ENCODE measurements at regions not wholly inside any gene's neighbourhood (a gene's known extent, or its start where the extent isn't known, plus 50 kb on each side); places are given as distances from the start of the nearest gene placed in this dataset.
A peak's percentile ranks its signal among the peaks of the same experiment; 100 is the strongest.

DNA sequence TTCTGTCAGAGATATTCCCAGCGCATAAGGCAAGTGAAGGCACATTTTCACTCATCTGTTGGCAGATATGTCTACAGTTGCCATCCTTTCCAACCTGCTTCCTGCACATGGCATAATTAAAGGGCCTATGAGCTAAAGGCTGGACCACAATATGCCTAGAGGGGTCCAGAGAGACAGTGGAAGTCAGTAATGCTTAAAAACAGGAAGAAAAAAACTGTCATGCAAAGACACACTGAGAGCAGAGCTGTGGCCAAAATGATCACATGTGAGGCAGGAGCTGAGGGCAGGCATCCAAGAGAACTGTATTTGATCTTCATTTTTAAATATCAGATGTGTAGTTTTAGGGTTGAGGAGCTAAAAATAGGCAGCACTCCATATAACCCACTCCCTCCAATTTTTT is 125.0 kb upstream of the BACH2 start:
- no peak overlapping the region for H3K27ac ChIP-seq
- TF ChIP-seq CTCF (conservative IDR thresholded peaks at IDR 0.05): no peak

- no peak for TF ChIP-seq CTCF (conservative IDR thresholded peaks at IDR 0.05)
- H3K27ac ChIP-seq: no peak overlapping the region
Measured at GRCh38 chr6:90420500-90420899, 123.9 kb upstream of the BACH2 start.

- H3K27ac ChIP-seq: no peak overlapping the region
- TF ChIP-seq CTCF (conservative IDR thresholded peaks at IDR 0.05): no peak
Measured at GRCh38 chr6:90417385-90417784, 120.7 kb upstream of the BACH2 start.

- TF ChIP-seq CTCF (conservative IDR thresholded peaks at IDR 0.05): no peak
- H3K27ac ChIP-seq: no peak overlapping the region
Measured at GRCh38 chr6:90416322-90416721, 119.7 kb upstream of the BACH2 start.

- TF ChIP-seq CTCF (conservative IDR thresholded peaks at IDR 0.05): no peak
- H3K27ac ChIP-seq: no peak overlapping the region
Measured at GRCh38 chr6:90415178-90415577, 118.5 kb upstream of the BACH2 start.

- H3K27ac ChIP-seq: no peak overlapping the region
- no peak for TF ChIP-seq CTCF (conservative IDR thresholded peaks at IDR 0.05)
Measured at GRCh38 chr6:90414352-90414751, 117.7 kb upstream of the BACH2 start.

DNA sequence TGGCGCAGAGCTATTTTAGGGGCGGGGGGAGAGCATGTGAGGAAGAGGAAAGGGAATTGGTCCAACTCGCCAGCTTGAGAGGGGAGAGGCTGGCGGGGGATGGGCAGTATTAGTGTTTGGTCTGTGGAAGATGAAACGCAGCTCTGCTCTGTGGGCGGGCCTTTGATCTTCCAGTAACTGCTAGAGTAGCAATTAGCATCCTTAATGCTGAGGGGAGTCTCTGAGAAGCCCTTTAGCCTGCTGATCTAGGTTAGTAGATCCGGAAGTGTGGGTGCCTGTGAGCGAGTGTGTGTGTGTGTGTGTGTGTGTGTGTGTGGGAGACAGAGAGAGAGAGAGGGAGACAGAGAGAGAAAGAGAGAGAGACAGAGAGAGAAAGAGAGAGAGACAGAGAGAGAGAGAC is 117.2 kb upstream of the BACH2 start:
- H3K27ac ChIP-seq: 0 out of 2 replicates have a peak overlapping the region, but pooled peaks have one; percentile 7
- no peak for TF ChIP-seq CTCF (conservative IDR thresholded peaks at IDR 0.05)

- 0 out of 2 replicates have a peak overlapping the region, but pooled peaks have one; percentile 7 for H3K27ac ChIP-seq
- TF ChIP-seq CTCF (conservative IDR thresholded peaks at IDR 0.05): no peak
Measured at GRCh38 chr6:90413396-90413795, 116.8 kb upstream of the BACH2 start.

Data from VCaP (cell line).